AG04449 (cell line): ENCODE measurements at regions not wholly inside any gene's neighbourhood (a gene's known extent, or its start where the extent isn't known, plus 50 kb on each side); places are given as distances from the start of the nearest gene placed in this dataset.

Experiments used
- CTCF ChIA-PET: fragments of 350-600 bp; formaldehyde crosslinking; extraction: SDS; loops from one replicate; lab custom pipeline; 2021; ENCODE audit warnings: antibody characterized with exemption; lab: Yijun Ruan, JAX
- POLR2A ChIA-PET: fragments of 400-600, 350-600 bp; formaldehyde crosslinking; extraction: SDS; loops from one replicate; lab custom pipeline; 2020; ENCODE audit warnings: antibody characterized with exemption, inconsistent platforms; lab: Yijun Ruan, JAX
- DNase-seq: peaks from one replicate; pipeline ENCODE4 v3.0.0-alpha.2; 2010; ENCODE audit warnings: low read depth, low spot score
- H3K4me3 ChIP-seq: 2 replicates; pipeline ENCODE4 v1.5.1; 2011; ENCODE audit warnings: low read depth, mild to moderate bottlenecking, control low read depth, low read length
- CTCF ChIP-seq: IDR thresholded peaks from one replicate; pipeline ENCODE4 v1.5.1; 2011; ENCODE audit warnings: mild to moderate bottlenecking, moderate library complexity, low read length, control low read depth, inconsistent platforms; ENCODE audit not compliant: insufficient read depth; ENCODE audit errors: missing control alignments

DNA sequence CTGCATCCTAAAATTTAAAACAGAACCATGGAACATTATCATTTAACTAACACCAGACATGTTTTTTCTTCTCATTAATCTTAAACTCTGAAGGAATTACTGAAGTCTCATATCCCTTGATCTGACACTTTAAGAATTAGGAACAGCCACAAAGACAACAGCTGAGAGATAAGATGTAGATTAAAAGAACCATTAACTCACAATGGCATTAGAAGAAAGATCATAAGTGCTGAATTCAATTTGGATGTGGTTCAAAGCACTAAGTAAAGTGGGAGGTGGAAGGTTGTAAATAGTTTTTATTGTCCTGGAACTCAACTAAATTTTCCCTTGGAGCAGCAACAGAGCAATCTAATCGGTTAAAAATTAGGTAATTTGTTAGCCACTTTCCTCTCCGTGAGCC, 199.0 kb upstream of the ATP2B1 start:
- H3K4me3 ChIP-seq: no peak overlapping the region
- ChIA-PET POLR2A (no interaction called here), CTCF (no interaction called here)
- DNase-seq: no peak
- TF ChIP-seq CTCF: no peak

DNA sequence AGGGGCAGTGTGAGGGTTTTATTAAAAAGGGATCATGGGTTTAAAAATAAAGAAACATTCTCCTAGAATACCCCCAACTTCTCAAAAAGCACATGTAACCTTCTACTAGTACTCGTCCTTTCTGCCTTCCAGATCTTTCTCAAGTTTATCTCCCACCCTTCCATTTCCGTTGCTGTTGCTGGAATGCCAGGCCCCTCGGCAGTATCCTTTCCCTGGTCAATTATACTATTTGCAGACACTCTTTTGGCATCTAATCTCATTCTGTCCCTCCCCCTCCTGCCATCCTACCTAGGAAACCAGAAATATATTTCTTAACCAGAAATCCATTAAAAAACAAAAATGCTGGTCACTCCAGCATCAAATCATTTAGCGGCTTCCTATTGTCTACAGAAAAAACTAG, 198.2 kb upstream of the ATP2B1 start:
- DNase-seq: no peak
- CTCF ChIA-PET: no interaction called here
- H3K4me3 ChIP-seq: no peak overlapping the region
- POLR2A ChIA-PET: no interaction called here
- no peak for TF ChIP-seq CTCF

- ChIA-PET CTCF (no interaction called here), POLR2A (no interaction called here)
- no peak for TF ChIP-seq CTCF
- no peak overlapping the region for H3K4me3 ChIP-seq
- DNase-seq: no peak
These were observed 197.5 kb upstream of the ATP2B1 start for GRCh38 chr12:89906178-89906577.

- CTCF ChIA-PET: no interaction called here
- H3K4me3 ChIP-seq: no peak overlapping the region
- DNase-seq: no peak
These were observed 193.4 kb upstream of the ATP2B1 start for GRCh38 chr12:89901906-89902642.

GRCh38 chr12:89901319-89901718, 192.7 kb upstream of the ATP2B1 start:
- CTCF ChIA-PET: no interaction called here
- POLR2A ChIA-PET: no interaction called here
- no peak for DNase-seq
- no peak for TF ChIP-seq CTCF
- H3K4me3 ChIP-seq: no peak overlapping the region

More at GRCh38 chr12:89901906-89902642, 193.4 kb upstream of the ATP2B1 start:
- POLR2A ChIA-PET: no interaction called here
- TF ChIP-seq CTCF: no peak

GRCh38 chr12:89899651-89900050, 191.0 kb upstream of the ATP2B1 start:
- DNase-seq: no peak
- ChIA-PET CTCF (no interaction called here), POLR2A (interaction anchor here (0.7 kb wide), 1 partner anchor 138 kb away, joined by 3 read pairs; no protein-coding TSS in a partner anchor)
- H3K4me3 ChIP-seq: no peak overlapping the region
- no peak for TF ChIP-seq CTCF
